ENCODE measurements at regions not wholly inside any gene's neighbourhood (a gene's known extent, or its start where the extent isn't known, plus 50 kb on each side); places are given as distances from the start of the nearest gene placed in this dataset.

- peak; percentile 38 for TF ChIP-seq SKIL (IDR thresholded peaks at IDR 0.05; ENCODE audit: low read depth, poor library complexity, severe bottlenecking)
- no peak for TF ChIP-seq SREBF2 (IDR thresholded peaks at IDR 0.05; ENCODE audit: low read length)
- TF ChIP-seq CUX1 (IDR thresholded peaks at IDR 0.05; ENCODE audit: insufficient replicate concordance, low read depth, low read length), result no peak
Observed at GRCh38 chr5:86030753-86031152, 587.0 kb upstream of the COX7C start (continued).

GRCh38 chr5:86038566-86038965 is 579.2 kb upstream of the COX7C start:
- ChIA-PET SMC1A (ENCODE audit: uncharacterized antibody, unreplicated experiment) (no interaction called here), CTCF (no interaction called here), RAD21 (ENCODE audit: unreplicated experiment) (no interaction called here), POLR2A (no interaction called here)
- H4K20me1 ChIP-seq (ENCODE audit: control insufficient read depth, insufficient read depth), result no peaks in the 10 kb centered on the region
- no peaks in the 10 kb centered on the region for H3K36me3 ChIP-seq (ENCODE audit: control insufficient read depth in 2 of 2, insufficient read depth in 2 of 2, low read length in 1 of 2)
- no peak overlapping the region for H3K27ac ChIP-seq (ENCODE audit: control insufficient read depth, insufficient read depth)
- H2AFZ ChIP-seq (ENCODE audit: control insufficient read depth, low read depth, low read length), result no peak overlapping the region
- H3K79me2 ChIP-seq (ENCODE audit: control insufficient read depth, insufficient read depth, low read length), result no peaks in the 10 kb centered on the region
- no peak overlapping the region for H3K4me3 ChIP-seq
- no peaks in the 10 kb centered on the region for H3K4me1 ChIP-seq (ENCODE audit: control insufficient read depth, insufficient read depth, low read length)
- BruUV-seq (replicated peaks), result no TSS peak
- FAIRE-seq (no peak), ATAC-seq (no peak), DNase-seq (ENCODE audit: low read depth, low spot score) (no peak)
- 0% methylated on average over 3 of the region's 3 CpGs for WGBS (ENCODE audit: insufficient coverage, insufficient replicate concordance, low lambda C conversion rate, missing lambda C conversion rate)
- intact Hi-C loops (cut with micrococcal nuclease; ENCODE audit: unreplicated experiment), result no loop called here
- in situ Hi-C loops (cut with MboI), result no loop called here
- no peak overlapping the region for H3K4me2 ChIP-seq (ENCODE audit: control insufficient read depth, insufficient read depth)
- no peaks in the 10 kb centered on the region for H3K9me3 ChIP-seq (replicated peaks; ENCODE audit: control insufficient read depth, insufficient read depth, low read length)
- H3K9ac ChIP-seq (ENCODE audit: control insufficient read depth, insufficient read depth, low read length), result no peak overlapping the region
- H3K27me3 ChIP-seq (replicated peaks in 1 of 2; ENCODE audit: control insufficient read depth in 2 of 2, insufficient read depth in 2 of 2, low read length in 1 of 2), result no peaks in the 10 kb centered on the region
- TF ChIP-seq KLF5 (IDR thresholded peaks at IDR 0.05; ENCODE audit: partially characterized antibody) (no peak), ASH2L (IDR thresholded peaks at IDR 0.05; ENCODE audit: borderline replicate concordance, low read depth) (no peak), FOXK2 (IDR thresholded peaks at IDR 0.05) (no peak), NFIC (IDR thresholded peaks at IDR 0.05; ENCODE audit: low read depth, low read length) (no peak), PAX8 (IDR thresholded peaks at IDR 0.05) (no peak), ATF2 (IDR thresholded peaks at IDR 0.05; ENCODE audit: low read length) (no peak), NFXL1 (IDR thresholded peaks at IDR 0.05; ENCODE audit: borderline replicate concordance) (no peak), ZNF592 (IDR thresholded peaks at IDR 0.05) (no peak)
